Osteoblast (primary cell): ENCODE measurements at regions not wholly inside any gene's neighbourhood (a gene's known extent, or its start where the extent isn't known, plus 50 kb on each side); places are given as distances from the start of the nearest gene placed in this dataset.

Experiments
- DNase-seq: peaks from one replicate; pipeline ENCODE4 v3.0.0; 2011; ENCODE audit warnings: low spot score, mixed read lengths; ENCODE audit not compliant: insufficient read length; ENCODE audit errors: missing footprints
- H2AFZ ChIP-seq: 2 replicates; pipeline ENCODE4 v1.6.0; 2011; ENCODE audit warnings: mild to moderate bottlenecking, low read length
- H3K27ac ChIP-seq: 2 replicates; pipeline ENCODE4 v1.5.1; 2011; ENCODE audit warnings: mild to moderate bottlenecking, low read depth, low read length, moderate library complexity
- H3K27me3 ChIP-seq: 2 replicates; pipeline ENCODE4 v1.6.0; 2012; ENCODE audit warnings: mild to moderate bottlenecking, control low read depth, inconsistent platforms, low read length, moderate library complexity; ENCODE audit not compliant: insufficient read depth
- H3K36me3 ChIP-seq: 2 replicates; pipeline ENCODE4 v1.5.1; 2011; ENCODE audit warnings: mild to moderate bottlenecking, low read length, control low read depth, moderate library complexity; ENCODE audit not compliant: insufficient read depth
- H3K4me1 ChIP-seq: 2 replicates; pipeline ENCODE4 v1.5.1; 2011; ENCODE audit warnings: mild to moderate bottlenecking, low read length, control low read depth, moderate library complexity; ENCODE audit not compliant: insufficient read depth
- H3K4me2 ChIP-seq: 2 replicates; pipeline ENCODE4 v1.6.0; 2011; ENCODE audit warnings: mild to moderate bottlenecking, low read length; ENCODE audit not compliant: insufficient read depth
- H3K4me3 ChIP-seq: fragments of 200-600 bp; sonication (generic); 3 replicates; pipeline ENCODE4 v1.5.1; 2012; ENCODE audit warnings: mild to moderate bottlenecking, low read length, inconsistent platforms; ENCODE audit not compliant: insufficient read depth
- H3K79me2 ChIP-seq: 2 replicates; pipeline ENCODE4 v1.6.0; 2012; ENCODE audit warnings: mild to moderate bottlenecking, low read length, control low read depth, inconsistent platforms; ENCODE audit not compliant: insufficient read depth
- H3K9me3 ChIP-seq: 2 replicates; pipeline ENCODE4 v1.5.1; 2011; ENCODE audit warnings: low read depth, low read length, control low read depth
- H4K20me1 ChIP-seq: 2 replicates; pipeline ENCODE4 v1.6.0; 2012; ENCODE audit warnings: mild to moderate bottlenecking, low read length, control low read depth; ENCODE audit not compliant: insufficient read depth
- CTCF ChIP-seq: IDR thresholded peaks from 2 replicates; pipeline ENCODE4 v1.5.1; 2011; ENCODE audit warnings: mild to moderate bottlenecking, low read depth, low read length, moderate library complexity; ENCODE audit errors: extremely low read depth

- H3K36me3 ChIP-seq = no peaks in the 10 kb centered on the region
- no peak overlapping the region for H3K27ac ChIP-seq
- TF ChIP-seq CTCF = no peak
- H3K4me3 ChIP-seq = no peak overlapping the region
- no peaks in the 10 kb centered on the region for H3K79me2 ChIP-seq
- no peak overlapping the region for H3K4me2 ChIP-seq
- H2AFZ ChIP-seq = no peak overlapping the region
- DNase-seq = no peak
- H3K27me3 ChIP-seq = peaks cover 12% of the 10 kb centered on the region
- no peaks in the 10 kb centered on the region for H3K4me1 ChIP-seq
- no peaks in the 10 kb centered on the region for H3K9me3 ChIP-seq
- no peaks in the 10 kb centered on the region for H4K20me1 ChIP-seq
These were observed 387.7 kb upstream of the CLINT1 start for GRCh38 chr5:158246661-158247060.

GRCh38 chr5:158245513-158245912 lies 386.6 kb upstream of the CLINT1 start:
- Histone ChIP-seq H2AFZ (no peak overlapping the region), H3K36me3 (no peaks in the 10 kb centered on the region), H3K4me2 (no peak overlapping the region), H3K9me3 (no peaks in the 10 kb centered on the region), H3K27ac (no peak overlapping the region), H3K4me3 (no peak overlapping the region), H3K27me3 (peaks cover 12% of the 10 kb centered on the region), H3K79me2 (no peaks in the 10 kb centered on the region), H4K20me1 (no peaks in the 10 kb centered on the region), H3K4me1 (no peaks in the 10 kb centered on the region)
- no peak for DNase-seq
- no peak for TF ChIP-seq CTCF

- TF ChIP-seq CTCF = no peak
- Histone ChIP-seq H3K4me1 (no peaks in the 10 kb centered on the region), H3K27me3 (peaks cover 12% of the 10 kb centered on the region), H3K36me3 (no peaks in the 10 kb centered on the region), H3K79me2 (no peaks in the 10 kb centered on the region), H4K20me1 (no peaks in the 10 kb centered on the region), H3K4me3 (no peak overlapping the region), H3K27ac (no peak overlapping the region), H3K9me3 (no peaks in the 10 kb centered on the region), H3K4me2 (no peak overlapping the region), H2AFZ (no peak overlapping the region)
- no peak for DNase-seq
These were observed 385.9 kb upstream of the CLINT1 start for GRCh38 chr5:158244882-158245281.

GRCh38 chr5:158236511-158237335 lies 377.8 kb upstream of the CLINT1 start:
- Histone ChIP-seq H3K4me1 (peaks cover 11% of the 10 kb centered on the region), H2AFZ (no peak overlapping the region), H3K36me3 (no peaks in the 10 kb centered on the region), H3K27me3 (peaks cover 9% of the 10 kb centered on the region), H3K27ac (no peak overlapping the region), H3K4me2 (no peak overlapping the region), H3K79me2 (no peaks in the 10 kb centered on the region), H3K9me3 (peaks cover 2% of the 10 kb centered on the region), H4K20me1 (no peaks in the 10 kb centered on the region), H3K4me3 (no peak overlapping the region)
- no peak for TF ChIP-seq CTCF
- DNase-seq = no peak
